ENCODE measurements at regions not wholly inside any gene's neighbourhood (a gene's known extent, or its start where the extent isn't known, plus 50 kb on each side); places are given as distances from the start of the nearest gene placed in this dataset.
"Not testable (repeated sequence)": the region's sequence is repeated elsewhere in the genome, so short reads cannot be mapped to it uniquely, and the experiment has no call there.

DNA sequence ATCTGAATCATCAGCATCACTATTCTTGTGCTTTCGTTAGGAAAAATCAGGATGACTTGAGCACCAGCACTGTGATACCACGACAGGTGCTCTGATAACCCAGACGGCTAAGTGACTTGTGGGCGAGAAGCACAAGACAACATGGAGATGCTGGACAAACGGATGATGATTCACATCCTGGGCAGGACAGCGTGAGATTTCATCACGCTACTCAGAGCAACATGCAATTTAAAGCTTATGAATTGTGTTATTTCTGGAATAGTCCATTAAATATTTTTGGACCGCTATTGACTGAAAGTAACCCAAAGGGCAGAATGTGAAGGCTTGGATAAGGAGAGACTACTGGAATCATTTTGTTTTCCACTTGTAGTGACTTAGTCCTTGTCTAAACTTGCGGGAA lies 114.8 kb upstream of the DAPK1 start:
- DNase-seq: no peak

DNA sequence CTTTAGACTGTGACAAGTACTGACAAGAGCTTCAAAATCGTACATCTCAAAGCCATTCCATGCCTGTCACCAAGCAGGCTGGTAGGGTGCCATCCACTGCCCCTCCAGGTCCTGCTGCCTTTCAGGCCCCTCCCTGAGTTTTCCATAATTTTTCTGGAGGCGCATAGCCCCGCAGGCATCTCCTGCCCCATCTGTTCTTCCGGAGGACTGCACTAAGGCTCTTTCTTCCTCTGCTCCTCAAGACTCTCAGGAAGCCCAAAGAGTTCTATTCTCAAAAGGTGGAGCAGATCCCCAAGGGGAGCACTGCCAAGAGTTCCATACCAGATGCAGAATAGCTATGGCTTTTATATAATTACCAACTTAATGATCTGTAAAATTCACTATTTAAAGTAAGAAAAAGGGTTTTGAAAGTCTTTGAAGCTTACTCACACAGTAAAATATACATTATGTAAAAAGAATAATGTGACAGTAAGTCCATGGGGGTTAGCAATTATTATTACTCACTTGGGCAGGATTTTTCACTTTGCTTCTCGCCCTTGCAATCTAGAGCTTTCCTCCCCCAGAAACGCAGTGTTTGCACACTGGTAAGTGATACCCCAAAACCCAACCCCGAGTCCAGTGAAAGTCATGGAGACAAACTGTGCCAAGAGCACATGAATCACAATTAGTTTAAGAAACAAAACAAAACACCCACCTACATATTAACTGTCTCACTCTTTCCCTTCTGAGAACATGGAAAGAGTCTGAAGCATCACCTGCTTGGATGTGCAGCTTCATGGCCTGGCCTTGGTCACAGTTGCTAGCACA lies 114.1 kb upstream of the DAPK1 start:
- no peak for DNase-seq

DNA sequence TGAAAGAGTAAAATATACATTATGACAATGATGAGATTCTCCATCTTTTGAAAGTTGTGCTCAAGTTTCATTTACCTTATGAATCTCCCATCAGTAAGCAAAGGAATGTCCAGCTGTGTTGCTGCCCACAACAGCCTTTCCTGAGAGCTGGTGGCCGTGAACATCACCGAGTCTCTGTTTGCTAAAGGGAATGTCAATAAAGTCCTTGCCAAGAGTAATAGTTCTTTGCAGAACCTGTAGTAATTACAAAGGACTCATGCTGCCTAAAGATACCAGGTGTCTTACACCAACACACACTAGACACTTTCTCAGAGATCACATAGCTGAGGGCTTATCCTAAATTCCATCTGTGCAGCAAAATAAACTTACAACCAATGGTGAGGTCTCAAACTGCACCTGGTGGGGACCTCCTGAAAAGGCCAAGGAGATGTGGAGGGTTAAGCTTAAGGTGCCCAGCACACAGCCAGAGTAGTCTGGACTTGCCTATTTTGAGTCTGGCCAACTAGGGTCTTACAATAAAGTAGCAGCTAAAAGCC lies 111.1 kb upstream of the DAPK1 start:
- no peak for DNase-seq

DNA sequence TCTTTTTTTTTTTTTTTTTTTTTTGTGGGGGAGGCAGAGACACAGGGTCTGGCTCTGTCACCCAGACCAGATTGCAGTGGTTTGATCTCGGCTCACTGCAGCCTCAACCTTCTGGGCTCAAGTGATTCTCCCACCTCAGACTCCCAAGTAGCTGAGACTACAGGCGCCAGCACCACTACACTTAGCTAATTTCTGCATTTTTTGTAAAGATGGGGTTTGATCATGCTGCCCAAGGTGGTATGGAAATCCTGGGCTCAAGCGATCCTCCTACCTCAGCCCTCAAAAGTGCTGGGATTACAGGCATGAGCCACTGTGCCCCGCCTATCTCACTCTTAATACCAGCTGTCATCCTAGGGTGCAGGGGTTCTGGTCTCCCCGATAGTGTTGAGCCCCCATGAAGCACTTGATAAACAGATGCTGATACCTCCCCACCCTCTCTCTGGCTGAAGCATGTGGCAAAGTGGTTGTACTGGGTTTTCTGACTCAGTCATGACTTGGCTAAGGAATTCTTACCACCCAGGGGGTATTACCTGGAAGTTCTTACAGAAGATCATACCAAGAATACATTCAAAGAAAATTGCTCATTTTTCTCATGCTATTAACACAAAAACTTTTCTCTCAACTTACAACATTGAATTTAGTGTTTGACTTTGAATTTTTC lies 110.2 kb upstream of the DAPK1 start:
- DNase-seq: no peak

DNA sequence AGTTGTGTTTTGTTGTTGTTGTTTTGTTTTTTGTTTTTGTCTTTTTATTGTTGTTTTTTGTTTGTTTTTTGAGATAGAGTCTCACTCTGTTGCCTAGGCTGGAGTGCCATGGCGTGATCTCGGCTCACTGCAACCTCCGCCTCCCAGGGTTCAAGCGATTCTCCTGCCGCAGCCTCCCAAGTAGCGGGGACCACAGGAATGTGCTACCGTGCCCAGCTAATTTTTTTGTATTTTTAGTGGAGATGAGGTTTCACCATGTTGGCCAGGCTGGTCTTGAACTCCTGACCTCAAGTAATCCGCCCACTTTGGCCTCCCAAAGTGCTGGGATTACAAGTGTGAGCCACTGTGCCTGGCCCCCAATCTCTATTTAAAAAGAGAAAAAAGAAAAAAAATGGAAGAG lies 109.0 kb upstream of the DAPK1 start:
- not testable (repeated sequence) for DNase-seq

DNA sequence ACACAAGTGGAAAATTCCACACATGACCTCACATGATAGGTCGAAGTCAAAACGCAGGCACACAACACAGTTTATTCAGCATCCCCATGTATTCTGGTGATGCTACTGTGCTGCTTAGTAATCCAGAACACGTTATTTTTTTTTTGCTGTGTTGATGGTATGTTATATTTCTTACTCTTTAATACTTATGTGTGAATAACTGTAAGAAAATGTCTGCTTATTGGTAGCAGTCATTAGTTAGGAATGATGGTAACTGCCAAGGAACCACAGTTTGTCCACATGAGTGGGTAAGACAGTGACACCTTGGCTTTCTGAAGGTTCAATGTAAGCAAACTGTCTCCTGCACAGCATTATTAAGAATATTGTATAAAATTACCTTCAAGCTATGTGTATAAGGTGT lies 107.7 kb upstream of the DAPK1 start:
- no peak for DNase-seq

DNA sequence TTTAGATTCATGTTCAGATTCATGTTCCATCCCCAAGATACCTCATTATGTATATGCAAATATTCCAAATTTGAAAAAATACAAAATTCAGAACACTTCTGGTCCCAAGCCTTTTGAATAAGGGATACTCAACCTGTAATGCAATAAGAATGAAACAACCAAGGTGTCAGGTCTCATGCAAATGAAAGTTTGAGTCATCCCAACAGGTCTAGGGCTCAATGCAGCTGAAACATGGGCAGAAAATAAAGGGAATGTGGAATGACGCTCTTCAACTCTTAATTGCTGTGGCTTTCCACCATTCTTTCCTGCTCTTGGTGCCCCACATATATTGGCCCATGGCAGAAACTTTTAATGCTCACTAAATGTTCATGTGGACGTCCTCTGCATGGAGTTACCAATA lies 107.3 kb upstream of the DAPK1 start:
- no peak for DNase-seq

DNA sequence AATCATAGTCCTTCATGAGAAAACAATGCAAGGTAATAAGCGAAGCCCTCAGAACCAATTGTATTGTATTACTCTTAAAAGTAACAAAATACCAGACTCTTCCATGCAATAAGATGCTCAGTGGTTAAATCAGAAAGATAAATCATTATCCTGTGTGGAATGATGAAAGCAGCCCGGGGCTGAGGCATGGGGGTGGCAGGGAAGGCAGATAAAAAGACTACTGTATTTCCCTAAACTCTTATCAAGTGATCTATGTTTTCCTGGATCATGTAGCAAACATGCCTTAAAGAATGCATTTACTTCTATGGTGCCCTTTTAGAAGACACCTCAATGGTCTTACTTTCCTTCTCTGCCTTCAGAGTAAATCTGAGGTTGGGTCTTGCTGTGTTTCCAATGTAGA lies 105.6 kb upstream of the DAPK1 start:
- DNase-seq: no peak

DNA sequence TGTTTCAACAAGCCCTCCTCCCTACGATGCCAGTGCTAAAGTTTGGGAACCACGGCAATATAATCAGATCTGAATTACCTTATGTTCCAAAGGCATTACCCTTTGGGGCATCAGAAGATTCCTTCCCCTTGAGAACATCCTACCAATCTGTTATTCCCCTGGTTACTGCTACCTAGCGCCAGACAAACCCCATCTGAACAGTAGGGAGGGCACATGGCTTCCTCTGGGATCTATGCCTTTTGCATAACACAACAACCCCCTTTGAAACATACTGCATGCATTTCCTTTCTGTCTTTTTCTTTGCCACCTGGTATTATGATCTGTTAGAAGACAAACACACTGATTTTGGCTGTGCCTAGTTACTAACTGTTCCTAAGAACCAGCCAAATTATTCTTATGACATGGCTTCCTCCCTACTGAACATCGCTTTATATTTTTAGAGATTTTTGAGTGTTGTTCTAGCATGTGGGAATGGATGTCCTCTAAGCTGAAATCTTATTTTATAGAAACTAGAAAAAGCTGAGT lies 103.9 kb upstream of the DAPK1 start:
- DNase-seq: no peak

DNA sequence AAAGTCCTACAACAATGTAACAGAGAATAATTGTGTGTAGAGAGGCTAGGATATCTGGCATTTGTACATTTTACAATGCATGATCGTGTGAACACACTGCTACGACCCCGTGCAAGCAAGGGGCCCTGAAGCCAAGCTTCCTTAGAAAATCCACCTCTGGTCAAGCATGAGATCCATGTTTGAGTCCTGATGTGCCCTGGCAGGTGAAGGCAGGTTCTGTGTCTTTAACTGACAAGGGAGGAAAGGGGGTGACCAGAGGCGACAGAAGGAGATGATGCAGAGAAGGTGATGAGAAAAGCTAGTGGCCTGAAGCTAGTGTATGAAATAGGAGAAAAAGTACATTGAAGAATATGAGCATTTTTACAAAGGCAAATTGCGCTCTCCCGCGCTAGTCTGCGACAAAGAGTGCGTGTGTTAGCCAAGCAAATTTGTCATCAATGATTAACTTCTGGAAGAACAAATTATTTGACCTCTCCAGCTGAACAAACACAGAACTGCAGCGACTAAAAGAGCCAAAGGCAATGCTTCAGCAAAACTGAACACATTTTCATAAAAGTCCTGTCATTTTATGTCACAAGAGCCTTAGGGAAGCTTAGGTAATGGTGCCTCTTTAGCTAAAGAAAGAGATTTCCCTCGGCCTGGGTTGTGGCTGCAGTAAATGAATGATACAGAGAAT lies 101.7 kb upstream of the DAPK1 start:
- DNase-seq: no peak

DNA sequence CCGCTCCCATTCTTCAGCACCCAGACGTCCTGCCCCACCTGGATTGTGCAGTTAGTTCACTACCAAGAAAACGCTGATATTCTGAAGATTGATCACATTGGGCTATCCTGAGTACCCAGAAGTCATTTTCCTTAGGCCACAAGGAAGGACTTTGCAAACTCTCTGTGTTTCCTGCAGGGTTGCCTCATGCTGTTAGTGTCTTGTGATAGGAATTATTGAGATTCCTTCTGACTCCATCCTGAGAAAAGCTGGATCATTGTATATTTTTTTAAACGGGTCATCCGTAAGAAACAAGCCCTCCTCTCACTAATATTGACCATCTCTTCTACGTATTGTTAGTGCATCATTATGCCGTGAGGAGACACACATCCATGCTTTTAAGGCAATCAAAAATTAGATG lies 96.0 kb upstream of the DAPK1 start:
- no peak for DNase-seq

DNA sequence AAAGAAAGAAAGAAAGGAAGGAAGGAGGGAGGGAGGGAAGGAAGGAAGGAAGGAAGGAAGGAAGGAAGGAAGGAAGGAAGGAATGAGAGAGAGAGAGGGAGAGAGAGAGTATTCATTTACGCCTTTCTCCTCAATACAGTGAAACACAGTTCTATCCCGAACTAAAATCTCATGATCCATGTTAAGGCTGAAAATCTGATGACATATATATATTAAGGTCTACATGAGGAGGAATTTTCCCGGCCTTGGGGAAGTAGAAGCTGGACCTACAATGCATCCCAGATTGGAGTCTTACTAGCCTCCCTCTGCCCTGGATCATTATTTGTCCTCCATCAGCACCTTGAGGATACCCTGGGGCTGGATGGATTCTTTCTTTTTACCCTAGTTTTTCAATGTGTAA lies 95.1 kb upstream of the DAPK1 start:
- no peak for DNase-seq

DNA sequence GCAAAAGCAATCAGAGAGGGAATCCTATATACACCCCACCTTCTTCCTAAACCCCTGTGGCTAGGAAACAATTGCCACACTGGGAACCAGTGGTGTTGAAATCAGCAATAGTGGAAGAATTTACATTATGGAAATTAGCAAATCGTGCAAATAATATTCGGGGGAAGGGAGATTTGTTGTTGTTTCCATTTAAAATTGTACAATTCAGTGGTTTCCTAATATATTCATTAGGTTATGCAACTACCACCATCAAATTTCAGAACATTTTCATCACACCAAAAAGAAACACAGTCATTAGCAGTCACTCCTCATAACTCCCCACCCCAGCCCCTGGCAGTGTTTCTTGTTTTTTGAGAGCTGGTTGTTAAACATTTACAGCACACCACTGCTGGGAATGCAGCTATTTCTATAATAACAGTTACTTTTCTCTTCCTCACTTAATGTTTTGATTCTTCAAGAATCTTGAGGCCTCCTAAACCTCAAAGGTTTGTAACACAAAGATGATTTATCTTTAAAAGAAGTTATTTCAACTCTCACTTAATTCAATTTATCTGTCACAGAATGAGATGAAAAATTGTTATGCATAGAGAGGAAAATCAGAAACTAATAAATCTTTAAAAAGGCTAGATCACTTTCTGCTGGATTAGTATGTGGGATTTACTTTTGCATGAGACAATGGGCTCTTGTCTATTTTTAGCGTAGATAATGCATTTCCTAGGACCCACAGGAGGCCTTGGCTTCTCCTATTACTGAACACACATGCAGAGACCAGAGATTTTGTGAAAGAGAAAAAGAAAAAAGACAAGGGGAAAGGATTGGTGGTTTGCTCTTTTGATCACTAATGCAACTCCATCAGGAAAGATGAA lies 91.8 kb upstream of the DAPK1 start:
- no peak for DNase-seq

DNA sequence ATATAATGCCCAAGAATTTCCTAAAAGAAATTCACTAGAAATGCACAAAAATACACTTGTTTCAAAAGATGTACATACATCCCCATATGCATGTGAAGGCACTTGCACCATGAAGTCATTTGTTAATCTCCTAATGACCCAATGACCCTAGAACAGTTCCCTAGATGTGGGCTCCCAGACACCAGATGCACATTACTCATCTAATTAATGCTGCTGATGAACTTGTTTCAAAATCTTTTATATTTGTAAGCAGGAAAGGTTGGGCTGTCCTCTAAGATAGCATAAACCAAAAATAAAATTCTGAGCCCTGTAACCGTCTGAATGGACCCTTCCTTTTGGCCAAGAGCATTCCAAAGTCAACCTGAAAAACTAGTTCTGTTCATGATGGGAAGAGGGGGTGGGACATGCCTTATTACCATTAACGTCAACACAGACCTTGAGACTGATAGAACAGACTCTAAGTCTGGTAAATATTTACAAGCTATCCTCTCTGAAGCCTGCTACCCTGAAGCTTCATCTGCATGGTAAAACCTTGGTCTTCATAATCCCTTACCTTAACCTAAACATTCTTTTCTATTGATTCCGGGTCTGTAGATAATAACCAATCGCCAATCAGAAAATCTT lies 91.0 kb upstream of the DAPK1 start:
- DNase-seq: no peak

DNA sequence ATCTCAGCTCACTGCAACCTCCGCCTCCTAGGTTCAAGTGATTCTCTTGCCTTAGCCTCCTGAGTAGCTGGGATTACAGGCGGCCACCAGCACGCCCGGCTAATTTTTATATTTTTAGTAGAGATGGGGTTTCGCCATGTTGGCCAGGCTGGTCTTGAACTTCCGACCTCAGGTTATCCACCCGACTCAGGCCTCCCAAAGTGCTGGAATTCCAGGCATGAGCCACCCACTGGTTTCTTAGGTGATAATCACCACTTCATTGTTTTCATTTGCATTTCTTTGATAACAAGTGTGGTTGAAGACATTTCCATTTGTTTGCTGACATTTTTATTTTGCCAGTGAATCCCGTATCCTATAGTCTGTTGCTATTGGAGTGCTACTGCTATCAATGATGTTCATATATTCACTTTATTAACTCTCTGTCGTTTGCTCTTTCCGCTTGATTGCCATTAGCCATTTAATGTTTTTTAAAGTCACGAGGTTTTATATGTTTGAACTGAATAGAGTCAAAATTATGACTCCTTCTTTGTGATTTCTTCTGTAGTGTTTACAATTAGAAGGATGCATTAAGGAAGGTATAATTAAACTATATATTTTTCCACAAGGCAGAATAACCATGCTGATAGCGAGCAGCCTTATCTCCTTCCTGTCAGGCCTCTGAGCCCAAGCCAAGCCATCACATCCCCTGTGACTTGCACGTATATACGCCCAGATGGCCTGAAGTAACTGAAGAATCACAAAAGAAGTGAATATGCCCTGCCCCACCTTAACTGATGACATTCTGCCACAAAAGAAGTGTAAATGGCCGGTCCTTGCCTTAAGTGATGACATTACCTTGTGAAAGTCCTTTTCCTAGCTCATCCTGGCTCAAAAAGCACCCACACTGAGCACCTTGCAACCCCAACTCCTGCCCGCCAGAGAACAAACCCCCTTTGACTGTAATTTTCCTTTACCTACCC lies 87.3 kb upstream of the DAPK1 start:
- not testable (repeated sequence) for DNase-seq

DNA sequence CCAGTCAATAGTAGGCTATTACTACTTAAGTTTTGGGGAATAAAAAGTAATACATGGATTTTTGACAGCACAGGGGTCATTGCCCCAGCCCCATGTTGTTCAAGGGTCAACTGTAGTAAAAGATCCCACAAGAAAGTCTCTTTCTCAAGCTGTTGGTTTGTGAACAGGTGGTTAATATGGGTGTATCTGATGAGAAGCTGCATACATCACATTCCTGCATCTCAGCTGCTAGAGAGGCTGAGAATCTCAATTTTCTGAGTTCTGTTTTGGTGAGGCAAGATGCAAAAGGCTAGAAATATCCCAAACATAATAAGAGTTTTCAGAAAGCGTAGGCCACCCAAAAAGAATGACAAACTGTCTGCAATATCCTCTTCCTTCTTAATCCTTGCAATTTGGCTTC lies 76.8 kb upstream of the DAPK1 start:
- no peak for DNase-seq

DNA sequence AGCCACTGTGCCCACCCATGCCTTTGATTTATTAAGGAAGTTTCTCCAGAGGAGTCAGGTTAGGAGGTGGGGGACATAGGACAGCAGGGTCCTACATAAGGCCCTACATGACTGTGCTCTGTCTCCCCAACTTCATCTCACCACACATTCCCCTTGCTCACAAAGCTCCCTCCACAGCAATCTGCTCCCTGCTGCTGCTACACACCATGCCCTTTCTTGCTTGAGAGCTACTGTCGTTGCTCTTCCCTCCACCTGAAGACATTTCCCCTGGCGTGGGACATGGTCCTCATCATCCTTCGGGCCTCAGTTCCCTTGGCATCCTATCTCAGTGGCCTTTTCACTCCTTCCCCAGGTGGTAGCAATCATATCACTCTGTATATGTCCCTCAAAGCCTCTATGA lies 75.9 kb upstream of the DAPK1 start:
- no peak for DNase-seq

DNA sequence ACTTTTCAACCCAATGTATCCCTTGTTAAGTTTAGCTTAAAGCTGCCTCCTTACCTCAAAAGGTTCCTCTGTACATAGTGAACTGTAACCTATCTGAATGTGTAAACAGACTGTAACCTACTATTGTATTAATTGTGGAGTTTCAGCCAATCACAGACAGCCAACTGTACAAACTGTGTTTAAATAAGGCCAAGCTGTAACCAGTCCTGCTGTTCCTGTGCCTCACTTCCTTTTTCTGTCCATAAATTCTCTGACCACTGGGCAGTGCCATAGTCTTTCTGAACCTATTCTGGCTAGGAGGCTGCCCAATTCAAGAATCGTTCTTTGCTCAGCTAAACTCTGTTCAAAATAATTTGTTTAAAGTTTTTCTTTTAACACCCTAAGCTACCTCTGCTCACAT lies 74.7 kb upstream of the DAPK1 start:
- DNase-seq: no peak

DNA sequence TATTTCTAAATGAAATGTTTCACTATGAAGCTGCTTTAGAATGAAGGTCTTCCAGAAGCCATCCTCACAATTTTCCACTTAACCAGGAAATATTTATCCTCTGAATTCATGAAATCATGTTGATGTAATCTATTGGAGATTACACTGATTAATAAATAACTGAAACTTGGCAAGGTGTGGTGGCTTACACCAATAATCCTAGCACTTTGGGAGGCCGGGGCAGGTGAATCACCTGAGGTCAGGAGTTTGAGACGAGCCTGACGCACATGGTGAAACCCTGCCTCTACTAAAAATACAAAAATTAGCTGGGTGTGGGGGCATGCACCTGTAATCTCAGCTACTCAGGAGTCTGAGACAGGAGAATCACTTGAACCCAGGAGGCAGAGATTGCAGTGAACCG lies 73.8 kb upstream of the DAPK1 start:
- not testable (repeated sequence) for DNase-seq

DNA sequence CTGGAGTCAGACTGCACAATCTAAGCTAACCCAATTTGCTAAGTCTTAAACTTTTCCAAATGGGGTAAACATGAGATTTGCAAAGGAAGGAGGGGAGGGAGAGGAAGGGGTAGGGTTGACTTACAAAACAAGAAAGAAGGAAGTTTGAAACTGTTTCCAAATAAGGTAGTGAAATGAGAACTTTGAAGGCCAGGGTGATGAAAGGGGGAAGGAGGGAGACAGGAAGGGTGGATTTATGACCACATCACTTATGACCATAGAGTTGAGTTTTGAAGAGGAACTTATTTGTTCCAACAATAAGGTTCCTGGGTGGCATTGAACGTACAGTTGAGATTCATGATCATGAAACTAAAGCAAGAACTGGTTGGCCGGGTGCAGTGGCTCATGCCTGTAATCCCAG lies 72.5 kb upstream of the DAPK1 start:
- DNase-seq: no peak
